HG03342 (cell line): ENCODE measurements at regions not wholly inside any gene's neighbourhood (a gene's known extent, or its start where the extent isn't known, plus 50 kb on each side); places are given as distances from the start of the nearest gene placed in this dataset.
"Not testable (repeated sequence)": the region's sequence is repeated elsewhere in the genome, so short reads cannot be mapped to it uniquely, and the experiment has no call there.

Source experiments
- ATAC-seq: cut with Tn5 transposase; IDR thresholded peaks from one replicate; pipeline ENCODE4 v1.9.1; 2021; ENCODE audit warnings: mild to moderate bottlenecking, moderate library complexity; ENCODE audit not compliant: unreplicated experiment

GRCh38 chr1:96116731-96117130, 604.9 kb upstream of the PTBP2 start:
- no peak for ATAC-seq

- no peak for ATAC-seq
These were observed 591.2 kb upstream of the PTBP2 start for GRCh38 chr1:96130432-96130831.

- ATAC-seq: no peak
These were observed 576.9 kb upstream of the PTBP2 start for GRCh38 chr1:96144636-96145035.

GRCh38 chr1:96145492-96145891, 576.1 kb upstream of the PTBP2 start:
- ATAC-seq: no peak

DNA sequence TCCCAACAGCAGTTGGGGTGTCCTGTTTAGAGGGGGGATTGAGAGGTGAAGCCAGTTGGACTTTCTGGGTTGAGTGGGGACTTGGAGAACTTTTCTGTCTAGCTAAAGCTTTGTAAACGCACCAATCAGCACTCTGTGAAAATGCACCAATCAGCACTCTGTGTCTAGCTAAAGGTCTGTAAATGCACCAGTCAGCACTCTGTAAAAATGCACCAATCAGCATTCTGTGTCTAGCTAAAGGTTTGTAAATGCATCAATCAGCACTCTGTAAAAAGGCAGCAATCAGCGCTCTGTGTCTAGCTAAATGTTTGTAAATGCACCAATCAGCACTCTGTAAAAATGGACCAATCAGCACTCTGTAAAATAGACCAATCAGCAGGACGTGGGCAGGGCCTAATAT, 568.6 kb upstream of the PTBP2 start:
- ATAC-seq: not testable (repeated sequence)

DNA sequence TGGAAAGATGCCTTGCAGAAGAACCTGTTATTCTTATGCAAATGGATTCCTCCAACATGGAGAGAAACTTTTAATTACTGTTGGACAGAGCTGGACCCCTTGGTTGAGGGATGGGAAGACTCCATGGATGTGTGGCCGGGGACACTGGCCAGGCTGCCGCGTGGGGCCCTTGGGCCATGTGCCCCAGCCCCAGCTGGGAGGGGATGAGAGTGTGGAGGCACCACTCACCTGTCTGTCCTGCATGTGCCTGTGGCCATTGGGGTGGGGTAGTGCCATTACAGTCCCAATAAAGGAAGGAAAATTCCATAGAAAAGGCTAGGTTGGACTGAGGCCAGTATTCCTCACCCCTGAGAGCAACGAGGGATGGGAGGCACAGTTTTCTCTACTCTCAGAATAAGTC, 564.5 kb upstream of the PTBP2 start:
- no peak for ATAC-seq

GRCh38 chr1:96159379-96159778, 562.2 kb upstream of the PTBP2 start:
- ATAC-seq: no peak

DNA sequence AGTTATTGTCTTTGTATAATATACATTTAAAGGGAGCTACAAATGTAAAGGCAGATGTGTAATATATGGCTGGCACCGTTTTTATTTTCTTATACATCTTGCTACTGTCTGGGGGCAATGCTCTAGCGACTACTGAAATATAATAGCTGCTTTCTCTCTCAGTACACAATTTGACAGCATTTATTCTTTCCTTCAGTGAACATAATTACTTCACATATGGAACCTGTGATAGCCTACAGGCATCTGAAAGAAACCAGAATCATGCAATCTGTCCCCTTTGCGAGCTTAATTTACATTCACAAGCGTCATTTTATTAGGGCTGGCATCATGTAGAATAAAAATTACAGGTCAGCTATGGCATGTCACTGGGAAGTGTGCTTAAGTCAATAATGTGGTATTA, 557.5 kb upstream of the PTBP2 start:
- ATAC-seq: no peak

GRCh38 chr1:96178053-96178452, 543.5 kb upstream of the PTBP2 start:
- ATAC-seq: no peak

DNA sequence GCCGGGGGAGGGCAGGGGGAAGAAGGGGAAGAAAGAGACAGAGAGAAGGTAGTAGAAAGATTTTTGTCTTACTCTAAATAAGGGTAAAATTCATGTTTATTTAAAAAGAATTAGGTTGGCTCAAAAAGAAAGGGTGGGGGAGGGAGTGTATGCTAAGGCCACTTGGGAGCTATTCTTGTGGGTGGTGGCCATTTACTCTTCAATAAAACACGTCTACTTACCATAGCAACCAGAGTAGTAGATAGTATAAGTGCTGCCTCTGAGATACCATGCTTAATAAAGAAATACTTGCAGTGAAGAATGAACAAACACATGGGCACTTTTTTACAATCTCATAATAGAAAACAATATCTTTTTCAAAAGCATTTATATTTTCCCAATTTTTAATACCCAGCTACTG, 538.1 kb upstream of the PTBP2 start:
- ATAC-seq: no peak

DNA sequence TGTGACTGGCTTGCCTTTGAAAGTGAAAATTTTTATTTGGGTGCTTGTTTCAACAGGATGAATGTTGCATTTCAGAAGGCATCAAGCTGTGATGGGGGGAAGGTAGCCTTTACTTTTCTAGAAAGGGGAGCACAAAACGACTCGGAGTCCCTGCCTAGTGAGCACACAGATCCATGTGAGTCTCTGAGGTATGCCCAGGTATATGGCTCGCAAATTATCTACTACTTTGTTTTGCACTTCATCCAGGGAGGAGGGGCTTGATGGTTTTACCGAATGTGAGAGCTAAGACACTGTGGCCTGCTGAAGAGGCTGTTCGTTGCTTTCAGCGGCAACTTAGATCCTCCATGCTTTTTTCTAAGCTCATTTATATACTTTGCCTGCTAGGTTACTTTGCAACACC, 537.7 kb upstream of the PTBP2 start:
- ATAC-seq: no peak

GRCh38 chr1:96185181-96185580, 536.4 kb upstream of the PTBP2 start:
- no peak for ATAC-seq

DNA sequence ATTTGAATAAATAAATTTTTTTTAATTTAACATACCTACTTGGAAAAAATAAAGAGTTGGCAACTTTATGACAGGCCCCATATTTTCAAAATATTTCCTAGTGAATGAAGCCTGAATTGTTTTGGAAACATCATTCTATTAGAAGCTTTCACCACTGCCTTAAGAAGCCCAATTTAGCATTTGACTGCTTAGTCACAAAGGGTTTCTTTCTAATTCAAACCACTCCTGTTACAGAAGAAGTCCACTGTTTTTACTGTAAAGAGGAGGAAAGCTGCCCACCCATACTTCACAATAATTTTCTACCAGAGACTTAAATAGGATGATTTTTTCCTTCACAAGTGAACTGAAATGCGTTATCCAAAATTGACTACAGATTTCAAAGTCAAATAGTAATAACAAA, 534.6 kb upstream of the PTBP2 start:
- no peak for ATAC-seq

DNA sequence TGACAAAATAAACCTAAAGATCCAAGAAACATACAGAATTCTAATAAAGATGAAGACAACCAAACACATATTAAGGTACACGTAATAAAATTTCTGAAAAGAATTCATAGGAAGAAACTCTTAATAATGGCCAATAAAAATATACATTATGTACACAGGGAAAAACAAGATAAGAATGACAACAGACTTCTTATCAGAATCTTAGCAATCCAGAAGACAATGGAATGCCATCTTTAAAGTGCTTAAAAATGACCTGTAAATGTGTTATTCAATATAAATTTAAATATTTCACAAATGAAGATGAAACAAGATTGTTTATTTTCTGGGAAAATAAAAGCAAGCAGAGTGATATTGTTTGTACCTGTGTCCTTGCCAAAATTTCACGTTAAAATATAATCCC, 530.4 kb upstream of the PTBP2 start:
- ATAC-seq: no peak

DNA sequence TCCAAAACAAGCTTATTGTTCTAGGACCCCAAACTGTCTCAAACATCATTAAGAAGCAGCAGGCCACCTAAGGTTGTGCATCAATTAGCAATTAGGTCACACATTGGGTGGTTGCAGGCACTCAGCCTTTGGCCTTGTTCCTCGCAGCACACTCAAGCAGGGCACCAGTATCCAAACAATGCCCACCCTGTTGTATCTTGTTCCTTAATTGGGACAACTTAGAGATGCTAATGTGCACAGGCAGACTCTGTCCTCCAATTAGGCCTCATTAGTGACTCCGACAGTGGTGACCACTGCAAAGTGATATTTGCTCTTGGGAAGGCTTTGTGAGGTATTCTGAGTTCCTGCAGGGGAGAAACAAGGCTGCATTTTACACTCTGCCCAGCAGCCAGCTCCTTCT, 515.1 kb upstream of the PTBP2 start:
- ATAC-seq: no peak

- no peak for ATAC-seq
These were observed 513.6 kb upstream of the PTBP2 start for GRCh38 chr1:96207936-96208335.

GRCh38 chr1:96208428-96208827, 513.2 kb upstream of the PTBP2 start:
- ATAC-seq: no peak

GRCh38 chr1:96210054-96210453, 511.5 kb upstream of the PTBP2 start:
- no peak for ATAC-seq

- ATAC-seq: no peak
These were observed 510.4 kb upstream of the PTBP2 start for GRCh38 chr1:96211202-96211601.

GRCh38 chr1:96214982-96215381, 506.6 kb upstream of the PTBP2 start:
- no peak for ATAC-seq

- no peak for ATAC-seq
These were observed 500.9 kb upstream of the PTBP2 start for GRCh38 chr1:96220651-96221050.

DNA sequence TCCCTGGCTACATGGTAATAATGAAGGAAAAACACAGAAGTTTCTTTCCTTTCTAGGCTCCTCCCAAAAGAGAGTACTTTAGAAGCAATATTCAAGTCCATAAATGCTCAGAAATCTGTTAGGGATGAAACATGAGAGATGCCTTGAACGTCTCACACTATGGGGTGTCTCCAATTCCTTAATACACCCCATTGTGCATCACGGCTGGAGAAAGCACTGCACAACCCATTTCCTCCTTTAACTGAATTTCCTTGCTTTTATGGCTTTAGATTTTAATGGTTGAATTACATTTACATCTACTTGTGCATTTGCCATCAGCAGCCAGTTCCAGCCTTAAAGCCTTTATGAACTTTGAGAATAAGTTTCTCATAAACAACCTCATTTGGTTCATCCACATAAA, 498.9 kb upstream of the PTBP2 start:
- no peak for ATAC-seq

GRCh38 chr1:96224229-96224628, 497.4 kb upstream of the PTBP2 start:
- ATAC-seq: not testable (repeated sequence)

DNA sequence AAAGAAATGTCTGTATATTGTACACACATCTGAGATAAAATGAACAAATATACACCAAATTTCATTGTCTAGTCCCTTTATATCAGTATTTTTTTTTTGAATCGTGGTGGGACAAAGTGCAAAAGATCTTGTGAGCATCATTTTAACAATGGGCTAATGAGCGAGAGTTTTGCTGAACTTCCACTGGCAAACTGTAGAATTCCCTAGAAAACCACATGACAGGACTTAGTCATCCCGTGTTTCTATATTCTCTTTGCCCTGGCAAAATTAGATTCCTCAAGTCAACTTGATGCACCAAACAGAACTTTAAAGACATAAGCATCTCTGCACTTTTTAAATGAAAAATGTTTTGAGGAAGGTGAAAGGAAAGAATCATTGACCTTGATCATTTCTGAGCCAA, 488.2 kb upstream of the PTBP2 start:
- no peak for ATAC-seq
